DMS 273 (cell line): ENCODE measurements at regions not wholly inside any gene's neighbourhood (a gene's known extent, or its start where the extent isn't known, plus 50 kb on each side); places are given as distances from the start of the nearest gene placed in this dataset.
"Not testable (repeated sequence)": the region's sequence is repeated elsewhere in the genome, so short reads cannot be mapped to it uniquely, and the experiment has no call there.

Source experiments
- DNase-seq: peaks from one replicate; lab custom pipeline; 2025; ENCODE audit not compliant: unreplicated experiment; lab: John Stamatoyannopoulos, UW

DNA sequence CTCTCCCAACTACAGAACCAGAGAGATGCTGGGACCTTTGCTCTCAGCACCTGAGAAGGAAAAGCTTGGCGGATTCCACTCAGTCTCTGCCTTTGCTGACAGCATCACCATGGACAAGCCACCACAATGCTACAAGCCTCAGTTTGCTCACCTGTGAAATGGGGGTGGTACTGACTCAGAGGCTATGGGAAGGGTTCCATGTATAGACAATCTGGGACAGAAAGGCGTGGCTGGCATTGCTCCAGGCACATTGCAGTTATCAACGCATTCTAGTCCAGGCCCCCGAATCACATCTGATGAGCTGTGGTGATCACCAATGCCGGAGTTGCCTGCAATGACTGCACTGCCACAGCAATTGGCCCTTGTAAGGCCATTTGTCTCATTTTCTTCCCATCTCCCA lies 72.6 kb downstream of the ISX start:
- no peak for DNase-seq

DNA sequence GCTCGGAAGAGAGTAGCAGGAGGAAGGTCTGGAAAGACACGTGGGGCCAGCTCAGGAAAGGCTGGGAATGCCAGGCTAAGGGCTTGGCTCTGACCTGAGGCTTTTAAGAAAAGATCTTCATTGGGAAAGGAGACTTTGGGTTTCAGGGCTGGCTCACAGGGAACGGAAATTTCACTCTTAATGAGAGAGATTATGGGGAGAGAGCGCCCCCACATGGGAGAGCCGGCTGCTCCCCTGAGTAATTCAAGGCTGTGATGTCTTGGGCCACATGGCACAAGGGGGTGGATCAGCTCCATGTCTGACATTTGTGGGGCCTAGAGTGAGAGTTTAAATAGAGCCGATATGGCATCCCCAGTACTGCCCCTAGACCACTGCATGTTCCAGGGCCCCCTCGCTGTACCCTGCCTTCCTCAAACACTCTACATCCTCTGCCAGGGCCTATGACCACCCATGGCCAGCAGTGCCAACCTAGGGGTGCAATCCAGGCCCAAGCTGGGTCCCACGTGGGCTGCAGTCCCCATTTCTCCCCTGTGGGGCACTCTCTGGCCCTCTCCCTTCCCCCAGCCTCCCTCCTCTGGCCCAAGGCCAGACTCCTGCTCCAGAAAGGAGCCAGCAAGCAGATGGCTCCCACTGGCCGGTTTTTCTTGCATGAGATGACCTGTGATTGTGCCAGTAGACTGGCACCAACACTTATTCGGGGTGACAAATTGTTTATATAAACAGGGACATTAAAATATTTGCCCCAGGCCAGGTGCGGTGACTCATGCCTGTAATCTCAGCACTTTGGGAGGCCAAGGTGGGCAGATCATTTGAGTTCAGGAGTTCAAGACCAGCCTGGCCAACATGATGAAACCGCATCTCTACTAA lies 75.2 kb downstream of the ISX start:
- DNase-seq = peak; percentile 82

DNA sequence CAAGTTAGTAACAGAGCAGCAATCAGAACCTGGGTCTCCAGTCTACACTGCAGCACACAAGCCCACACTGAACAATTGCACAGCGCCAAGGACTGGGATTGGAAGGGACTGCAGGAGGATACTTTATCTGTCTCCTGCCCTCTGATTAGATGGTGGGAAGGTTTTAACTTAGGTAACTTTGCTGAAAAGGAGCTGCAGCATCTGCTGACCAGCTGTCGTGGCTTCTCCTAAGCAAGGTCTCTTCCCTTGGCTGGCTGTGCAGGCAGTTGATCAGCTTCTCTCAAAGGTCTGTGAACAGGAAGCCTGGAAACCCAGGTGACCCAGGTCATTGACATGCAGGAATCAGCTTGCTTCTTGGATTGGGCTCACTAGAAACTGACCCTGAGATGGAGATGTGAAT lies 82.4 kb downstream of the ISX start:
- peak; percentile 65 for DNase-seq

DNA sequence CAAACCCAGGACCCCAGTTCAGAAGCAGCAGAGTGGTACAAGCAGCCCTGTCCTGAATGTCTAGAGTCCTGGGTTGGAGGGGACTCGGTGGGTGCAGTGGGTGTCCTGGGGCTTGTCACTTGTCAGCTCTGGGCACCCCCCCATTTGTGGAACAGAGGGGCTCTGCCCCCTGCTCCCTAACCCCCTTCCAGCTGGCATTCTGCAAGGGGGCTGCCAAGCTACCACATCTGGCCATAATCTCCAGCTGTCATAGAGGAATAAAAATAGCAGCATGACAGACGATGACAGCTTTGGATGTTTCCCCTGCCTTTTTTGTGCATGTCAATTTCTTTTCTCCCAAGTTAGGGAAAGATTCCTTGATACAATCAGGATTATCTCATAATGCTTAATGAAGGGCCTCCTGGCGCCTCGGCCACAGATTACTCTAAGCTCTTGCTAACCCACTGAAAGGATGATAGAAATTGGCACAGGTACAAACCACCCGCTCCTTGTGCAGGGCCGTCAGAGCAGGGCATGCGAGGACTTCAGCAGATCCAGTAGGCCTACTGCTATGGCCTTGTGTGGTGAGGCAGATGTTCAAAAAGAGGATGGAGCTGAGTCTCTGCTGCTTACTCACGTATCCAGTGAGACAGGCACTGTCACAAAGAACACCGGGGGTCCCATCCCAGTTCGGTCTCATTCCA lies 83.0 kb downstream of the ISX start:
- peak; percentile 82 for DNase-seq

DNA sequence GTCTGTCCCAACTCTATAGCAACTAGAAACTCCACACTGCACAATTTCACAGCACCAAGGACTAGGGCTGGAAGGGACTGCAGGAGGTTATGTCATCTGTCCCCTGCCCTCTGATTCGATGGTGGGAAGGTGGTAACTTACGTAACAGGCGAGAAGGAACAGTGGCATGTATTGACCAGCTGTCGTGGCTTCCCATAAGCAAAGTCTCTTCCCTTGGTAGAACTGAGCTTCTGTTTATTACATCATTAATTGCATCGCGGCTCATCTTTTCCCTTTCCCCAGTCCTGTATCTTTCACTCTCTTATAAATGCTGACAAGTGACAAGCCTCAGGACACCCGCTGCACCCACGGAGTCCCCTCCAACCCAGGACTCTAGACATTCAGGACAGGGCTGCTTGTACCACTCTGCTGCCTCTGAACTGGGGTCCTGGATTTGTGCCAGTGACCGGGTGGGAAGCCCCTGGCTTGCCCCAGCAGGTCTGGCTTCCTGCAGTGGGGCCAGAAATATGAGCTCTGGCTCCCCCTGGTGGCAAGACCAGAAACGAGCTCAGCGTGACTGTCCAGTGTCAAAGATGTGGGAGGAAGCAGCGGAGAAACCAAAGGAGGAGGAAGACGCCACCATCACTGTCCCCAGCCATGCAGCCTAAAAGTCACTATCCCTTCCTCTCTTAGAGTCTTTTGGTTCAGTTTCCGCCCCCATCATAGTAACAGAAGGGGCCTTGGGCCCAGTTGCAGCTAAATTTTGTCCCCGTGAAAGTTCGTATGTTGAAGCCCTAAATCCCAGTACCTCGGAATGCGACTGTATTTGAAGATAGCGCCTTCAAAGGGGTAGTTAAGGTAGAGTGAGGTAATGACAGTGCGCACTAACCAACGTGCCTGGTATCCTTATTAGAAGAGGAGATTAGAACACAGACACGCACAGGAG lies 84.5 kb downstream of the ISX start:
- peak; percentile 76 for DNase-seq

DNA sequence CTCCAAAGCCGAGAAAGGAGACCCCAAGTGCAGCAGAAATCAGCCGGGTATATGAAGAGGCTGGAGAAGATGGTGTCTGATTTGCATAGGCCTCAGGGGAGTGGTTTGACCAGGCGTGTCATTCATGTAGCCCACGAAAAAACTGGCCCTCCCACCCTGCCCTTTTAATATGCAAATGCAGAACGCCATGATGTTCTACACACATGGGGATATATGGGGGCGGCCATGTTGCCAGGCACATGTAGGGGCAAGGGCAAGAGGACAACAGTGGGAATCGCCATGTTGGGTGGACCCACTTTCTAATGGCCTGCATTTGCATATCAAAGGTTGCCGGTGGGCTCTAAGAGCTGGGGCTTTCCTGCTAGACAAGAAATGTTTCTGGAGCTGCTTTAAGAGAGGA lies 86.4 kb downstream of the ISX start:
- no peak for DNase-seq

DNA sequence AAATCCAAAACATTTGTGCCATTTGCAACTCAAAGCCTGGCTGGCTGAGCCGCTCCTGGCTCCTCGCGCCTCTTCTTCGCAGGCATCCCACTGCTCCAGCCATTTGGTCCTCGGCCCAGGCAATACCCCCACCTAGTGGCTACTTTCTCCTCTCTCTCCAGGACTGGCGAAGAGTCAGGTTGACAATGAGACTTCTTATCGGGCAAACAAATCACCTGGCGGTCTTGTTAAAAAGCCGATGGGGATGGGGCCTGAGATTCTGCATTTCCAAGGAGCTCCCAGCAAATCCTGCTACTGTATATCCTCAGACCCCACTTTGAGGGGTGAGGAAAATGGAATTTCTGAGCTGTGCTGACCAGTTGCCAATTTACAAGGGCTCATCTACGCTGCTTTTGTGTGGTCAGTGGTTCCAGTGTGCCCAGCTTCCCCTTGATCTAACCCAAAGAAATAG lies 89.0 kb downstream of the ISX start:
- DNase-seq = peak; percentile 78

DNA sequence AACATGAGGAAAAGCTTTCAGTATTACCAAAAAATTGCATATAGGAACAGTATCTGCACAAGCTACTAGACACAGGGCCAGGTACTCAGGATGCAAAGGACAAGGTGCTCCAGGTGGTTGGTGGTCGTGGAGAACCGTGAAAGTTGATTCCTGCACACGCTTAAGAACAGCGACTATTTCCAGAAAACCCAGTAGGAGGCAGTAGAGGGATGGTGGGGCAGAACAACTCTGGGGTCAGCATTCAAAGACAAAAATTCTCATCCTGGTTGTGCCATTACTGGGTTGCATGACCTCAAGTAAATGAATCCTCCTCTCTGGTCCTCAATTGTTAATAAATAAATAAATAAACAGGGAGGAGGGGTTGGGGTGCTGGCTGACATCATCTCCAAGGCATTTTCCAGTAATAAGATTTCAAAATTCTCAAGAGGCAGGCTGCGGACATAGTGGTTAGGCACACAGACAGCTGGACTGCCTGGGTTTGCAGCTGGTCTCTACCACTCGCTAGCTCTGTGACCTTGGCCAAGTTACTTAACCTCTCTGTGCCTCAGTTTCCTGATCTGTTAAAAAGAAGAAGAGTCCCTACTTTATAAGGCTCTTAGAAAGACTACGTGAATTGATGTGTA lies 89.6 kb downstream of the ISX start:
- DNase-seq = no peak

DNA sequence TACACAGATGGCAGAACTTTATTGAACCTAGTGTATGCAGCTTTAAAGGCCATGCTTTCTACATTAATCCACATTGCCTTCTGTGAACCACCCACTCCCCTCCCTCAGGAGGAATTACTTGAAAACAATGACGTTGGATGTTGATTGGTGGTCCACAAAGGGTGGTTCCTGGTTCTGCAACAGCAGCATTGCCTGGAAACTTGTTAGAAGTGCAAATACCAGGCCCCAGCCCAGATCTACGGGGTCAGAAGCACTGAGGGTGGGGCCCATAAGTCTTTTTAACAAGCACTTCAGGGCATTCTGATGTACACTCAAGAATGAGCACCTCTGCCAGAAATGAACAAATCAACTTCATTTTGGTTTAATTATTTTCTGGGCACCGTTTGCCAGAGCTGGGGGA lies 91.0 kb downstream of the ISX start:
- no peak for DNase-seq

DNA sequence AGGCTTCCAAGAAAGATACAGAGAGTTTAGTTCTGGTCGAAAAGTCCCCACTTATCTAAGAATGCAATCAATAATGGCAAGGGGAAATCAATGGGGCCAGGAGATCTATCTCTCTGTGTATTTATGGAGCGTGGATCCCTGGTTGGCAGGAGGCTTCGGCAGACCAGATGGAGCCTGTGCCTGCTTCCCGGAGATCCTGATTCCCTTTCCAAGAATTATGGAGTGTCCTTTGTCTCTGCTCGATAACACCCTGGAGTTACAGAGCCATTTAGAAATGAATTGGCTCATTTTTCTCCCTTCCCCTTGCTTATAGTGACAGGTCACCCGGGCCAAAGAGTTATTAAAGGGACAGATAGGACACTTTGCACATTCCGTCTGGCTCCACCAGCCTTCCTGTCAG lies 92.4 kb downstream of the ISX start:
- no peak for DNase-seq

DNA sequence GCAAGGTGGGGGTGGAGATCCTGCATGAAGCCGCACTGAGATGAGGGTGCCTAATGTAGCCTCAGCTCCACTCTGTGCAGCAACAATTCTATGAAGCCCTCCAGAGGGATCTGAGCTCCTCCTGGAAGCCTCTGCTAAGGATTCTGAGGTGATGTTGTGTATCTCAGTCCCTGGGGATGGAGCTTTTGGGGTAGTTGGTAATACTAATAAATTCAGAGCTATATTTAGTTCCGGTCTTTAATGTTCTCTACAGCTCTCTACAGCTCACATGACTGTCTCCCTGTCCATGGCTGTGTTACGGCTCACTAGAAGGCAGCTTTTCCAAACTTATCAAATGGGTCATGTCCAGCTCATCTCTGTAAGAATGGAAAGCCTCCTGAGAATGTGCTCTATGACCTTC lies 93.4 kb downstream of the ISX start:
- no peak for DNase-seq

DNA sequence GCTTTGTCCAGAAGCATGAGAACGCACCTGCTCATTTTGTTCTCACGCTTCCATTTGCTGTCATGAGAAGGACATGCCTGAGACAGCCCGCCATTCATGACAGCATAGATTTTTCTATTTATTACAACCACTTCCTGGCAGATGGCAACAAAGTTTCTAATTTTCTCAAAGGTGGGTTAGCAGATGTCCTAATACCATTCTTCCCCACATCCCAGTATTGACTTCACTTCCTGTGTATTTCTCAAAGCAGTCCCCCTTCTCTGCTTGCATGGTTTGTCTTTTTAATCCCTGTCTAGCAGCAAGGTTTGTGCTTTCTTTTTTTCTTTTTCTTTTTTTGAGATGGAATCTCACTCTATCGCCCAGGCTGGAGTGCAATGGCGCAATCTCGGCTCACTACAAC lies 94.3 kb downstream of the ISX start:
- DNase-seq = no peak

DNA sequence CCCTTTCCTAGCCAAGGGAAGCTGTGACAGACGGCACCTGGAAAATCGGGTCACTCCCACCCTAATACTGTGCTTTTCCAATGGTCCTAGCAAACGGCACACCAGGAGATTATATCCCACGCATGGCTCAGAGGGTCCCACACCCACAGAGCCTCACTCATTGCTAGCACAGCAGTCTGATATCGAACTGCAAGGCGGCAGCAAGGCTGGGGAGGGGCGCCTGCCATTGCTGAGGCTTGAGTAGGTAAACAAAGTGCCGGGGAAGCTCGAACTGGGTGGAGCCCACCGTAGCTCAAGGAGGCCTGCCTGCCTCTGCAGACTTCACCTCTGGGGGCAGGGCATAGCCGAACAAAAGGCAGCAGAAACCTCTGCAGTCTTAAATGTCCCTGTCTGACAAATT lies 91.4 kb upstream of the HMGXB4 start:
- DNase-seq = not testable (repeated sequence)

DNA sequence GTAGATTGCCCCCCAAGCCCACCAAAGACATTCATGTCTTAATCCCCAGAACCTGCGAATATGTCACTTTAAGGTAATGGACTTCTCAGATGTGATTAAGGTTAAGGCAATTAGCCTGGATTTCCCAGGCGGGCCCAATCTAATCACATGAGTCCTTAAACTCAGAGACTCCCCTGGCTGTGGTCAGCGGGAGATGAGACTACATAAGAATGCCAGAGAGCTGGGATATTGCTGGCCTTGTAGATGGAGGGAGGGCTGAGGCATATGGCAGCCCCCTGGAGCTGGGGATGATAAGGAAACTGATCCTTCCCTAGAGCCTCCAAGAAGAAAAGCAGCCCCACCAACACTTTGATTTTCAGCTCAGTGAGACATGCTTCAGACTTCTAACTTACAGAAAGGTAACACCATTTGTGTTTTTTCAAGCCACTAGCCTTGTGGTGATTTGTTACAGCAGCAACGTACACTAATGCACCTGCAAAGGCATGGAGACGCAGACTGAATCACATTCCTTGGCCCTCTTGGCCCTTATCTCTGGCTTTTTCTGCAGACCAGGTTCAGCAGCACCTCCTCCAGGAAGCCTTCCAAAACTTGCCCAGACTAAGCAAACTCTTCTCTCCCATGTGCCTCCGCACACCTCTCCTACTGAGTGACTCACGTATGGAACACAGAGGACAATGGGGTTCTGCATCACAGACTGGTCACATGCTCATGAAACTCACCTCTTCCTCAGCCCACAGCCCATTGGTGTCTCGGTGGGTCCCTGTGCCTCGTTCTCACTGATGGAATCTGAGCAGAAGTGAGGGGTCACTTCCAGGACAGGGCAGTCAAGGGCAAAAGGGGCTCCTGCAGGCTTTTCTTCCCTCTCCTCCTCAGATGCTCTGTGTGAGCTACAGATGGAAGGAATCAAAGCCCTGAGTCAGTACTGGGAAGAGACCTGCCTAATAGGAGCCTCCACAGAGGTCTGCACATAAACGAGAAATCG lies 86.3 kb upstream of the HMGXB4 start:
- DNase-seq = no peak

DNA sequence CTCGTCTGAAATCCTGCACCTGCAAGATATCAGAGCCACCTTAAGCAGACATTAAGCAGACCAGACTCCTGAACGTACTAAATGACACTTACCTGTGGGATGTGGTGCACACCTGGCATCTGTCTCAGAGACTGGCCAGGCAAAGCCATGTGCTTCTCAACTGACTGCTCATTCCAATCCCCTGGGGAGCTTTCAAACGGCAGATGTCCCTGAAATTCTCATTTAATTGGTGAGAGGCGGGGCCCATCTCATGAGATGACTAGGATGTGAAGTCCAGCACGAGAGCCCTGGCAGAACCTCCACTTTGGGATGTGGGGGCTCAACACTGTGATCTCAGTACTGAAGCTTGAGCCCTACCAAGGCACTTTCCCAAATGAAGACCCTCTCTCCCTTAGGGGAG lies 84.9 kb upstream of the HMGXB4 start:
- peak; percentile 76 for DNase-seq

DNA sequence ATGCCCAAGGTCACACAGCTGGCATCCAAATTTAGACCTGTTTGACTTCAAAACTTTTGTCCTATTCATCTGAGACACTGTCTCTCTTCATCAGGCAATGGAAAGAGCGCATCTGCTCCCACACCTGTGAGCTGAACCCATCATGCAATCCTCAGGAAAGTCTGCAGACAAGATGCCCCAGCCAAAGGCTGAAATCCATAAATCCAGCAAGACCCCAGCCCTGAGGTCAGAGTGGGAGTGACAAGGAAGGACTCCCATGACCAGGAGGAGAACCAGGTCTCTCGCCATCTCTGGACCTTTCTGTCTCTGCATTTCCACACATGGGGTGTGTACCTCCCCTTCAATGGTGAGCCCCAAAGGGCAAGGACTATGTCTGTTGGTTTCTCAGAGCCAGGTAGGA lies 83.6 kb upstream of the HMGXB4 start:
- DNase-seq = no peak

DNA sequence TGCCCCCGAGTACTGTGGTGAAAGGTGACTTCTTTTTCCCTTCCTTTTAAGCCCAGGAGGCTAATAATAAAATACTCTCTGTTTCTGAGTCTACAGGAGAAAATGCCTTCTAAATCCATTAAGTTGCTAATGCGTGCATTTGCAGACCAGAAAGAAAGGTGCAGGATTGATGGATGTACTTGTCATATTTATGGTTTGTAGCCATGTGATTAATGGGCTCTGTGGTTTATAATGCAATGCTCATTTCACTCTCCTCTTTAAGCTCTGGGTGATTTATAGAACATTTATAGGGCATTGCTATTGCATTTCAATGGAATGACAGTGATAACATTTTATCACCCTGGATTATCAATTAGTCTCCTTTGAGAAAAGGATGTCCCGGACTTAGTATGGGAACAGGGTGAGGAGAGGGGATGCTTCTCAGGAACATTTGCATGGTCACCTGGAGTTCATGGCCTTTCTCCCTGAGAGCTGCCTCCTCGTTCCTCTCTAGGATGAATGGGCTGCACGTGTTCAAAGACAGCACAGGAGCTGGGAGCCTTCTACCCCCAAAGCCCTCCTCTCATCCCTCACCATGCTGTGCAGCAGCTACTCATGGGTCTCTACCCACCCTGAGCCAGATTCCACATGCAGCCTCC lies 82.8 kb upstream of the HMGXB4 start:
- DNase-seq = no peak

DNA sequence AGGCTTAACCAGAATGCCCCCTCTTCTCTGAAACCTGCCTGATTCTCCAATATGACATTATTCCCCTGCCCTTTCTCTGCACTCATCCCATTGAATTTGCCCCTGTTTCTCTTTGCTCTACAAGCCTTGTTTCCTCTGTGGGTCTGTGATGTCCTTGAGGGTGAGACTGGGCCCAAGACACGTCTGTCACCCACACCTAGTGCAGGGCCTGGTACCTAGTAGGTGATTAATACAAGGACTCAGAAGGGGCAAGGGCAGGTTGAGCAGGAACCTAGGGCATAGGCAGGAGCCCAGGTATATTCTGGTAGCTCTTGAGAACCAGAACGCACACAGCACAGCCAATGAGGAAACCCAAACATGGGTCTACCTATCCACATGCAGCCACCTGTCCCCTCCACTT lies 81.9 kb upstream of the HMGXB4 start:
- DNase-seq = no peak

DNA sequence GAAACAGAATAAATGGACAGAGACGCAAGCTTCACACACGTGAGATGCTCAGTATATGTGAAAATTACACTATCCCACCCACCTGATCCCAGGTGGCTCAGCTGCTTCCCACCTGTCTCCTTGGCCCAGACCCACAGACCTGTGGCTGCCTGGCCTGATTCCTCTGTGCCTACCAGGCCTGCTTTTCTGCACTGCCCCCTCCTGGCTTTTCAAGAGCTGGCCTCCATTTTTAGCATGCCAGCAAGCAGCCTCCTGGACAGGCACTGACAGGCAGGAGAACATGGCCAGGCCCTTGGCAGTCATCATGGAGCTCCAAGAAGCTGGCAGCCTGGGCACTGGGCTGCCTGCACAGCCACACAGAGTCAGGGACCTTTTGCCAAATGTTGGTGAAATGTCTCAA lies 79.5 kb upstream of the HMGXB4 start:
- peak; percentile 3 for DNase-seq
